IMR-90 (cell line): ENCODE measurements at regions not wholly inside any gene's neighbourhood (a gene's known extent, or its start where the extent isn't known, plus 50 kb on each side); places are given as distances from the start of the nearest gene placed in this dataset.

Experiments
- BHLHE40 ChIP-seq: fragments of 150-350 bp; IDR thresholded peaks from 2 replicates; pipeline ENCODE4 v1.6.1; 2016; ENCODE audit warnings: mild to moderate bottlenecking, low read depth, low read length
- FOS ChIP-seq: fragments of 150-350 bp; IDR thresholded peaks from 2 replicates; pipeline ENCODE4 v1.6.1; 2016; ENCODE audit warnings: low read depth, low read length
- MAZ ChIP-seq: IDR thresholded peaks from 2 replicates; pipeline ENCODE4 v1.6.1; 2012; ENCODE audit warnings: low read depth, mild to moderate bottlenecking, low read length, improper control_type of control experiment, moderate library complexity, borderline replicate concordance
- MXI1 ChIP-seq: IDR thresholded peaks from 2 replicates; pipeline ENCODE4 v1.6.1; 2012; ENCODE audit warnings: low read depth, mild to moderate bottlenecking, low read length, moderate library complexity, borderline replicate concordance
- POLR2A ChIP-seq: IDR thresholded peaks from 2 replicates; pipeline ENCODE4 v1.6.1; 2012; ENCODE audit warnings: mild to moderate bottlenecking, low read depth, low read length
- RAD21 ChIP-seq: IDR thresholded peaks from 2 replicates; pipeline ENCODE4 v1.6.1; 2012; ENCODE audit warnings: low read length, improper control_type of control experiment
- RCOR1 ChIP-seq: IDR thresholded peaks from 2 replicates; pipeline ENCODE4 v1.6.1; 2012; ENCODE audit warnings: mild to moderate bottlenecking, low read length, improper control_type of control experiment; ENCODE audit not compliant: insufficient replicate concordance
- SMC3 ChIP-seq: fragments of 150-350 bp; IDR thresholded peaks from 2 replicates; pipeline ENCODE4 v1.6.1; 2016; ENCODE audit warnings: low read depth, mild to moderate bottlenecking, antibody characterized with exemption, low read length, moderate library complexity
- TF ChIP-seq, protein P1 (sequence below): conservative IDR thresholded peaks from 2 replicates; pipeline ENCODE4 v1.5.1; 2012; ENCODE audit warnings: mild to moderate bottlenecking, low read depth, low read length, improper control_type of control experiment
- TF ChIP-seq, protein P2 (sequence below): fragments of 150-350 bp; IDR thresholded peaks from 2 replicates; pipeline ENCODE4 v1.6.1; 2016; ENCODE audit warnings: low read depth, mild to moderate bottlenecking, low read length, moderate library complexity, borderline replicate concordance

GRCh38 chr5:152124409-152125041, 199.9 kb upstream of the GLRA1 start:
- TF ChIP-seq MXI1, result no peak
- no peak for TF ChIP-seq RCOR1
- TF ChIP-seq, protein P1, sequence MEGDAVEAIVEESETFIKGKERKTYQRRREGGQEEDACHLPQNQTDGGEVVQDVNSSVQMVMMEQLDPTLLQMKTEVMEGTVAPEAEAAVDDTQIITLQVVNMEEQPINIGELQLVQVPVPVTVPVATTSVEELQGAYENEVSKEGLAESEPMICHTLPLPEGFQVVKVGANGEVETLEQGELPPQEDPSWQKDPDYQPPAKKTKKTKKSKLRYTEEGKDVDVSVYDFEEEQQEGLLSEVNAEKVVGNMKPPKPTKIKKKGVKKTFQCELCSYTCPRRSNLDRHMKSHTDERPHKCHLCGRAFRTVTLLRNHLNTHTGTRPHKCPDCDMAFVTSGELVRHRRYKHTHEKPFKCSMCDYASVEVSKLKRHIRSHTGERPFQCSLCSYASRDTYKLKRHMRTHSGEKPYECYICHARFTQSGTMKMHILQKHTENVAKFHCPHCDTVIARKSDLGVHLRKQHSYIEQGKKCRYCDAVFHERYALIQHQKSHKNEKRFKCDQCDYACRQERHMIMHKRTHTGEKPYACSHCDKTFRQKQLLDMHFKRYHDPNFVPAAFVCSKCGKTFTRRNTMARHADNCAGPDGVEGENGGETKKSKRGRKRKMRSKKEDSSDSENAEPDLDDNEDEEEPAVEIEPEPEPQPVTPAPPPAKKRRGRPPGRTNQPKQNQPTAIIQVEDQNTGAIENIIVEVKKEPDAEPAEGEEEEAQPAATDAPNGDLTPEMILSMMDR, result no peak
- no peak for TF ChIP-seq POLR2A
- TF ChIP-seq, protein P2, sequence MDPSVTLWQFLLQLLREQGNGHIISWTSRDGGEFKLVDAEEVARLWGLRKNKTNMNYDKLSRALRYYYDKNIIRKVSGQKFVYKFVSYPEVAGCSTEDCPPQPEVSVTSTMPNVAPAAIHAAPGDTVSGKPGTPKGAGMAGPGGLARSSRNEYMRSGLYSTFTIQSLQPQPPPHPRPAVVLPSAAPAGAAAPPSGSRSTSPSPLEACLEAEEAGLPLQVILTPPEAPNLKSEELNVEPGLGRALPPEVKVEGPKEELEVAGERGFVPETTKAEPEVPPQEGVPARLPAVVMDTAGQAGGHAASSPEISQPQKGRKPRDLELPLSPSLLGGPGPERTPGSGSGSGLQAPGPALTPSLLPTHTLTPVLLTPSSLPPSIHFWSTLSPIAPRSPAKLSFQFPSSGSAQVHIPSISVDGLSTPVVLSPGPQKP, result no peak
- TF ChIP-seq BHLHE40, result no peak
- no peak for TF ChIP-seq FOS
- no peak for TF ChIP-seq RAD21
- TF ChIP-seq SMC3, result no peak
- TF ChIP-seq MAZ, result no peak
